GM10248 (cell line): ENCODE measurements at regions not wholly inside any gene's neighbourhood (a gene's known extent, or its start where the extent isn't known, plus 50 kb on each side); places are given as distances from the start of the nearest gene placed in this dataset.

Experiments
- CTCF ChIA-PET: fragments of 300-600 bp; sonication (Branson Sonifier 250); formaldehyde crosslinking; extraction: SDS; loops from one replicate; lab custom pipeline; 2021; ENCODE audit warnings: antibody characterized with exemption; lab: Yijun Ruan, JAX
- POLR2A ChIA-PET: fragments of 350-650 bp; sonication (Branson Sonifier 250); formaldehyde crosslinking; extraction: SDS; loops from one replicate; lab custom pipeline; 2020; ENCODE audit warnings: antibody characterized with exemption; lab: Yijun Ruan, JAX
- DNase-seq: peaks from one replicate; pipeline ENCODE4 v3.0.0; 2012; ENCODE audit errors: extremely low spot score
- TF ChIP-seq, protein P1 (sequence below): IDR thresholded peaks from 2 replicates; pipeline ENCODE4 v1.5.1; 2012; ENCODE audit warnings: mild to moderate bottlenecking, low read depth; ENCODE audit errors: extremely low read depth, missing control alignments, control extremely low read depth

DNA sequence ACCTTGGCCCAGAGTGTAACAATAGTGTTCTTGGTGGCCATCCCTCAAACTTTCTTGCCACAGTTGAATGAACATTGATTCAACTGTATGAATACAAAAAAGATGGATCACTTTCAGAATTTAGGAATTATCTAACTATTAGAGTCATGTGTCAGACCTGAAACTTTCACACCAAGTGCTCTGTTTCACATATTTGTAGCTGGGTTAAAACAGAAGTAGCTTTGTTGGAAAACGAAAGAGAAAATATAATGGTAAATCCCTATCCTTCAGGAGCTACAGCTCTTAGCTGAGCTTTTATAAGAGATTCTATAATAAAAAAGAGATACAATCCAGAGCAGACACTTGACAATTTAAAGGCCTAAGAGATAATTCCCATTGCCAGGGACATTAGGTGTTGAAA lies 719.3 kb downstream of the JRKL start:
- TF ChIP-seq, protein P1, sequence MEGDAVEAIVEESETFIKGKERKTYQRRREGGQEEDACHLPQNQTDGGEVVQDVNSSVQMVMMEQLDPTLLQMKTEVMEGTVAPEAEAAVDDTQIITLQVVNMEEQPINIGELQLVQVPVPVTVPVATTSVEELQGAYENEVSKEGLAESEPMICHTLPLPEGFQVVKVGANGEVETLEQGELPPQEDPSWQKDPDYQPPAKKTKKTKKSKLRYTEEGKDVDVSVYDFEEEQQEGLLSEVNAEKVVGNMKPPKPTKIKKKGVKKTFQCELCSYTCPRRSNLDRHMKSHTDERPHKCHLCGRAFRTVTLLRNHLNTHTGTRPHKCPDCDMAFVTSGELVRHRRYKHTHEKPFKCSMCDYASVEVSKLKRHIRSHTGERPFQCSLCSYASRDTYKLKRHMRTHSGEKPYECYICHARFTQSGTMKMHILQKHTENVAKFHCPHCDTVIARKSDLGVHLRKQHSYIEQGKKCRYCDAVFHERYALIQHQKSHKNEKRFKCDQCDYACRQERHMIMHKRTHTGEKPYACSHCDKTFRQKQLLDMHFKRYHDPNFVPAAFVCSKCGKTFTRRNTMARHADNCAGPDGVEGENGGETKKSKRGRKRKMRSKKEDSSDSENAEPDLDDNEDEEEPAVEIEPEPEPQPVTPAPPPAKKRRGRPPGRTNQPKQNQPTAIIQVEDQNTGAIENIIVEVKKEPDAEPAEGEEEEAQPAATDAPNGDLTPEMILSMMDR: no peak
- POLR2A ChIA-PET: no interaction called here
- CTCF ChIA-PET: interaction anchor here (1.0 kb wide), 1 partner anchor 10 kb away, joined by 3 read pairs; no protein-coding TSS in a partner anchor
- no peak for DNase-seq

DNA sequence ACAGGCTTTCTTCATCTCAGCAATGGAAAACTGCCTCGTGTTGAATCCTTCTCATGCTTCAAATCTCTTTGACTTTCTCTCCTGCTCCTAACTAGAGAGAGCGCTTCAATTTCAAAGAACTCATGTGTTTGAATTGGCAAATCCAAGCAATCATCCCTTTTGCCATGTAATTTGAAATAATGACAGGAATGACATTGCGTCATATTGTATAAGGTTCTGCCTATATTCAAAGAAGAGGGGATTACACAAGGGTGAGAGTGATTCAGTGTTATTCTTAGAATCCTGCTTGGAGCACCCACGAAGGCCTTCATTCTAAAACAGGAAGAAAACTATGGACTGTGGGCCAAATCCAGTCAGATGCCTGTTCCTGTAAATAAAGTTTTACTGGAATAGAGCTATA lies 720.6 kb downstream of the JRKL start:
- CTCF ChIA-PET: no interaction called here
- no peak for DNase-seq
- POLR2A ChIA-PET: no interaction called here
- TF ChIP-seq, protein P1: no peak

DNA sequence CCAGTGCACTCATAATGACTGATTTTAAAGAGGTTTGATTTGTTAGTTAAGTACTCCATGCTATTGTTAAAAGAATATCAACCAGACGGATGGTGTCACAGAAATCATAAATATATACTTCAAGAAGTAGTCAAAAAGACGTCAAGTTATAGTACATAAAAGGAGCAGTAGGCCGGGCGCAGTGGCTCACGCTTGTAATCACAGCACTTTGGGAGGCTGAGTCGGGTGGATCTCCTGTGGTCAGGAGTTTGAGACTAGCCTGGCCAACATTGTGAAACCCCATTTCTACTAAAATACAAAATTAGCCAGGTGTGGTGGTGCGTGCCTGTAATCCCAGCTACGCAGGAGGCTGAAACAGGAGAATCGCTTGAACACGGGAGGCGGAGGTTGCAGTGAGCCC lies 721.7 kb downstream of the JRKL start:
- POLR2A ChIA-PET: no interaction called here
- CTCF ChIA-PET: no interaction called here
- DNase-seq: no peak
- TF ChIP-seq, protein P1: no peak

- TF ChIP-seq, protein P1: no peak
- POLR2A ChIA-PET: no interaction called here
- CTCF ChIA-PET: interaction anchor here (1.0 to 1.2 kb wide), 2 partner anchors 10 to 33 kb away, joined by 3 read pairs; no protein-coding TSS in a partner anchor
- no peak for DNase-seq
These were observed 728.9 kb downstream of the JRKL start for GRCh38 chr11:97118614-97119200.

- ChIA-PET CTCF (no interaction called here), POLR2A (no interaction called here)
- DNase-seq: no peak
- TF ChIP-seq, protein P1: no peak
These were observed 733.4 kb downstream of the JRKL start for GRCh38 chr11:97123237-97123636.

DNA sequence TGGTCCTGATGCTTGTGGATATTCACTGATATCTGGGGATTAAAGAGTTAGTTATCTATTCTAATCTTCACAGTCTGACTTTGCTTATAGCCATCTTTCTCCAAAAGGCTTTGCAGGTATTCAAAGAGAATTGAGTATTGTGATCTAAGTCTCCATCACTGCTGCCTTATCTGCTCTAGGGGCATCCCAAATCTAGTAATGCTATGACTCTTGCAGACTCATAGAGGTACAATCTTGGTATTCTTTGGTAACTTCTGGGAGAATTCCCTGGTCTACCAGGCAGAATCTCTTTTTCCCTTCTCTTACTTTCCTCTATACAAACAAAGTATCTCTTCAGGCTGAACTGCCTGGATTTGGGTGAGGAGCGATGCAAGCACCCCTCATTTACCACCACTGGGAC lies 746.3 kb downstream of the JRKL start:
- TF ChIP-seq, protein P1: no peak
- POLR2A ChIA-PET: no interaction called here
- DNase-seq: no peak
- CTCF ChIA-PET: no interaction called here
